Glutamatergic neuron (in vitro differentiated cells): ENCODE measurements at regions not wholly inside any gene's neighbourhood (a gene's known extent, or its start where the extent isn't known, plus 50 kb on each side); places are given as distances from the start of the nearest gene placed in this dataset.

Experiments
- DNase-seq: peaks from one replicate; pipeline ENCODE4 v3.0.0; 2022
- H3K27ac Mint-ChIP-seq: one replicate; pipeline ENCODE4 v1.8.0; 2020; ENCODE audit warnings: mild to moderate bottlenecking, mixed read lengths, inconsistent platforms; ENCODE audit not compliant: unreplicated experiment
- H3K27me3 Mint-ChIP-seq: one replicate; pipeline ENCODE4 v1.8.0; 2020; ENCODE audit warnings: mild to moderate bottlenecking, moderate library complexity, mixed read lengths, inconsistent platforms; ENCODE audit not compliant: unreplicated experiment
- H3K36me3 Mint-ChIP-seq: one replicate; pipeline ENCODE4 v1.8.0; 2020; ENCODE audit warnings: mild to moderate bottlenecking, mixed read lengths, inconsistent platforms; ENCODE audit not compliant: unreplicated experiment
- H3K4me1 Mint-ChIP-seq: one replicate; pipeline ENCODE4 v1.8.0; 2020; ENCODE audit warnings: mild to moderate bottlenecking, low read depth, mixed read lengths, inconsistent platforms; ENCODE audit not compliant: unreplicated experiment
- H3K4me3 Mint-ChIP-seq: one replicate; pipeline ENCODE4 v1.8.0; 2020; ENCODE audit warnings: mild to moderate bottlenecking, mixed read lengths, inconsistent platforms; ENCODE audit not compliant: unreplicated experiment
- H3K9me3 Mint-ChIP-seq: one replicate; pipeline ENCODE4 v1.8.0; 2020; ENCODE audit warnings: mild to moderate bottlenecking, moderate library complexity, mixed read lengths, inconsistent platforms; ENCODE audit not compliant: unreplicated experiment
- CTCF ChIP-seq: fragments of 200-600 bp; sonication (generic); IDR thresholded peaks from one replicate; pipeline ENCODE4 v1.5.0; 2021; ENCODE audit not compliant: partially characterized antibody, unreplicated experiment

GRCh38 chr3:25071846-25072245, 356.2 kb upstream of the RARB start:
- H3K9me3 Mint-ChIP-seq = no peaks in the 10 kb centered on the region
- no peaks in the 10 kb centered on the region for H3K36me3 Mint-ChIP-seq
- no peaks in the 10 kb centered on the region for H3K4me1 Mint-ChIP-seq
- no peak for TF ChIP-seq CTCF
- H3K4me3 Mint-ChIP-seq = no peak overlapping the region
- H3K27me3 Mint-ChIP-seq = peaks cover 2% of the 10 kb centered on the region
- H3K27ac Mint-ChIP-seq = no peak overlapping the region
- DNase-seq = no peak

DNA sequence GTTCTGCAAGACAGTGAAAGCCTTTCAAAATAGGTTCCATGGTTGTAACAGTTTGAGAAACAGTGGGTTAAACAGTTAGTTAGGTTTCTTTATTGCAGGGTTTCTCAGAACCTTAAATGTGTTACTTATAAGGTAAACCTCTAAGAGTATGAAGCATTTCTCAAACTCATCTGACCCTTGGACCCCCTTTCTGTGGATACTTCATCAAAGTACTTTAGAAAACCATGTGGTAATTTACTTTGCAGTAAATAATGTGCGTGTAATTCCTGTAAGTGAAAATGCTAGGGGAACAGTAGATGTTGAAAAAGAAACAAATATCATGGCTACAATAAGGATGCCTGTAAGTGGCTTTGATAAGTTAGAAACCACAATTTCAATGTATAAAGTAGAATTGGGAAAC, 354.6 kb upstream of the RARB start:
- no peak for DNase-seq
- Mint-ChIP-seq H3K4me3 (no peak overlapping the region), H3K27ac (no peak overlapping the region), H3K4me1 (no peaks in the 10 kb centered on the region), H3K27me3 (peaks cover 2% of the 10 kb centered on the region), H3K9me3 (no peaks in the 10 kb centered on the region), H3K36me3 (no peaks in the 10 kb centered on the region)
- no peak for TF ChIP-seq CTCF

DNA sequence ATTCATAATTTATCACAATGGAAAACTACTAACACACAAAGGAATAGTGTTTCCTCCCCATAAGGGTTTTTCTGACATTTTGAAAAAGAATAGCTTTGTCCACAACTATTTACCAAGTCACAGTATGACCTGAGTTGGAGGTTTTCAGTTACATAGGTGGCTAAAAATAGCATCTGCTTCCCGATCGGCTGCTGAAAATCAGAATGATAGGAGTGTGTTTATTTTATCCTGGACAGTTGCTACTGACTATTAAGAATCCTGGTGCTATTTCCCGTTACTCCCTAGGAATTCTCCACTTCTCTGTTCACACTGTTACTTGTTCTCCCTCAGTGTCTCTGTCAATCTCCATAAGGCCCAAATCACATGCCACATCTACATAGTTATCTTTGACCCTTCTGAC, 353.9 kb upstream of the RARB start:
- H3K36me3 Mint-ChIP-seq = no peaks in the 10 kb centered on the region
- DNase-seq = no peak
- no peak overlapping the region for H3K27ac Mint-ChIP-seq
- no peak for TF ChIP-seq CTCF
- H3K4me3 Mint-ChIP-seq = no peak overlapping the region
- H3K9me3 Mint-ChIP-seq = no peaks in the 10 kb centered on the region
- H3K4me1 Mint-ChIP-seq = no peaks in the 10 kb centered on the region
- no peaks in the 10 kb centered on the region for H3K27me3 Mint-ChIP-seq

DNA sequence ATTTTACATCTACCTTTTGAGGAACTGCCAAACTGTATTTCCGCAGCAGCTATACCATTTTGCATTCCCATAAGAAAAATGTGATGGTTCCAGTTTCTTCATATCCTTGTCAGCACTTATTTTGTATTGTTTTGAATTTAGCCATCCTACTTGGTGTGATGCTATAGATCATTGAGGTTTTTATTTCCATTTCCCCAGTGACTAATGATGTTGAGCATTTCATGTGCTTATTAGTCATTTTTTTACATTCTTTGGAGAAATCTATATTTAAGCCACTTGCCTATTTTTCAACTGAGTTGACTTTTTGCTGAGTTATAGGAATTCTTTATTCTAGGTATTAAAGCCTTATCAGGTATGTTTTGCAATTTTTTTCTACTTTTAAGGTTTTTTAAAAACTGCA, 347.6 kb upstream of the RARB start:
- no peaks in the 10 kb centered on the region for H3K9me3 Mint-ChIP-seq

DNA sequence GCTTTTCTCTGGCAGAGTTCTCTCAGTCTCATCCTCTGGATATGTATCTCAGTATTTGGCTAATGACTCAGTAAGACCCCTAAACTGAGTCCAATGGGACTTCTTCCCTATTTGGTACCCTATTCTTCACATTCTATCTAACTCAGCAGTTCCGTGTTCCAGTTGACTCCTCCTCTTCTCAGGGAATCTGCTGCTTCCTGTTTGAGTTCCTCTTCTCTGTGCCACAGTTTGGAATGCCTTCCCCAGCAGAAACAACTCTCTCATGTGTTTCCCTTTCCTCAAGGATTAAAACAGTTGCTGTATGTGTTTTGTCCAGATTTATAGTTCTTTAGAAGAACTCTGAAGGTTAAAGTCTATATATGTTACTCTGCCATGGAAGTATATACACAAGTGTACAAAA, 344.0 kb upstream of the RARB start:
- Mint-ChIP-seq H3K36me3 (no peaks in the 10 kb centered on the region), H3K27me3 (no peaks in the 10 kb centered on the region), H3K4me1 (no peaks in the 10 kb centered on the region), H3K27ac (no peak overlapping the region), H3K4me3 (no peak overlapping the region), H3K9me3 (no peaks in the 10 kb centered on the region)
- no peak for TF ChIP-seq CTCF
- no peak for DNase-seq

More for the DNA sequence above, 347.6 kb upstream of the RARB start:
- Mint-ChIP-seq H3K4me1 (no peaks in the 10 kb centered on the region), H3K27me3 (no peaks in the 10 kb centered on the region), H3K4me3 (no peak overlapping the region), H3K27ac (no peak overlapping the region), H3K36me3 (no peaks in the 10 kb centered on the region)
- no peak for DNase-seq
- no peak for TF ChIP-seq CTCF
